Nephron progenitor cell (in vitro differentiated cells): ENCODE measurements at regions not wholly inside any gene's neighbourhood (a gene's known extent, or its start where the extent isn't known, plus 50 kb on each side); places are given as distances from the start of the nearest gene placed in this dataset.

Experiments
- DNase-seq: peaks from one replicate; pipeline ENCODE4 v3.0.0; 2021
- H3K27ac Mint-ChIP-seq: 2 replicates; pipeline ENCODE4 v1.8.0; 2021; ENCODE audit warnings: mild to moderate bottlenecking, moderate library complexity, mixed read lengths
- H3K27me3 Mint-ChIP-seq: 2 replicates; pipeline ENCODE4 v1.8.0; 2021; ENCODE audit warnings: mild to moderate bottlenecking, low read depth, mixed read lengths; ENCODE audit not compliant: poor library complexity
- H3K36me3 Mint-ChIP-seq: 2 replicates; pipeline ENCODE4 v1.8.0; 2021; ENCODE audit warnings: low read depth, mixed read lengths
- H3K4me1 Mint-ChIP-seq: 2 replicates; pipeline ENCODE4 v1.8.0; 2021; ENCODE audit warnings: mixed read lengths
- H3K4me3 Mint-ChIP-seq: 2 replicates; pipeline ENCODE4 v1.8.0; 2021; ENCODE audit warnings: mild to moderate bottlenecking, moderate library complexity, mixed read lengths
- H3K9me3 Mint-ChIP-seq: 2 replicates; pipeline ENCODE4 v1.8.0; 2021; ENCODE audit warnings: mild to moderate bottlenecking, moderate library complexity, mixed read lengths
- CTCF ChIP-seq: fragments of 200-600 bp; sonication (generic); IDR thresholded peaks from 2 replicates; pipeline ENCODE4 v1.5.0; 2021; ENCODE audit warnings: antibody characterized with exemption

GRCh38 chr9:81035601-81036000 is 653.7 kb downstream of the TLE1 start:
- TF ChIP-seq CTCF, result no peak
- Mint-ChIP-seq H3K27me3 (no peaks in the 10 kb centered on the region), H3K36me3 (no peaks in the 10 kb centered on the region), H3K4me1 (peaks cover 21% of the 10 kb centered on the region), H3K4me3 (no peak overlapping the region), H3K9me3 (no peaks in the 10 kb centered on the region), H3K27ac (no peak overlapping the region)
- no peak for DNase-seq

- Mint-ChIP-seq H3K4me1 (peaks cover 21% of the 10 kb centered on the region), H3K27me3 (no peaks in the 10 kb centered on the region), H3K36me3 (no peaks in the 10 kb centered on the region), H3K9me3 (no peaks in the 10 kb centered on the region), H3K4me3 (no peak overlapping the region), H3K27ac (no peak overlapping the region)
- TF ChIP-seq CTCF, result no peak
- no peak for DNase-seq
Observed at GRCh38 chr9:81035171-81035570, 654.2 kb downstream of the TLE1 start.

- no peak for DNase-seq
- Mint-ChIP-seq H3K4me1 (peaks cover 18% of the 10 kb centered on the region), H3K27ac (peak overlapping the region; percentile 92), H3K27me3 (no peaks in the 10 kb centered on the region), H3K4me3 (no peak overlapping the region), H3K9me3 (no peaks in the 10 kb centered on the region), H3K36me3 (no peaks in the 10 kb centered on the region)
- no peak for TF ChIP-seq CTCF
Observed at GRCh38 chr9:81032831-81033230, 656.5 kb downstream of the TLE1 start.

GRCh38 chr9:81032030-81032572 is 657.2 kb downstream of the TLE1 start:
- no peaks in the 10 kb centered on the region for H3K27me3 Mint-ChIP-seq
- H3K27ac Mint-ChIP-seq, result peak overlapping the region; percentile 92
- H3K9me3 Mint-ChIP-seq, result no peaks in the 10 kb centered on the region
- TF ChIP-seq CTCF, result no peak
- H3K4me3 Mint-ChIP-seq, result no peak overlapping the region
- no peaks in the 10 kb centered on the region for H3K36me3 Mint-ChIP-seq
- DNase-seq, result no peak
- peaks cover 18% of the 10 kb centered on the region for H3K4me1 Mint-ChIP-seq

GRCh38 chr9:81031422-81032029 is 657.8 kb downstream of the TLE1 start:
- DNase-seq, result no peak
- no peak overlapping the region for H3K27ac Mint-ChIP-seq
- peaks cover 18% of the 10 kb centered on the region for H3K4me1 Mint-ChIP-seq
- H3K27me3 Mint-ChIP-seq, result no peaks in the 10 kb centered on the region
- no peak overlapping the region for H3K4me3 Mint-ChIP-seq
- no peaks in the 10 kb centered on the region for H3K9me3 Mint-ChIP-seq
- H3K36me3 Mint-ChIP-seq, result no peaks in the 10 kb centered on the region
- TF ChIP-seq CTCF, result no peak

- no peak overlapping the region for H3K4me3 Mint-ChIP-seq
- peaks cover 18% of the 10 kb centered on the region for H3K4me1 Mint-ChIP-seq
- TF ChIP-seq CTCF, result no peak
- H3K27ac Mint-ChIP-seq, result no peak overlapping the region
- no peaks in the 10 kb centered on the region for H3K36me3 Mint-ChIP-seq
- DNase-seq, result no peak
- no peaks in the 10 kb centered on the region for H3K9me3 Mint-ChIP-seq
- H3K27me3 Mint-ChIP-seq, result no peaks in the 10 kb centered on the region
Observed at GRCh38 chr9:81030027-81030426, 659.3 kb downstream of the TLE1 start.
